HepG2 (cell line): ENCODE measurements at regions not wholly inside any gene's neighbourhood (a gene's known extent, or its start where the extent isn't known, plus 50 kb on each side); places are given as distances from the start of the nearest gene placed in this dataset.

Source experiments
- ATAC-seq: fragments of 200-7000 bp; cut with Tn5 transposase; 3 replicates; pipeline ENCODE4 v1.9.1; 2020; ENCODE audit warnings: mild to moderate bottlenecking, moderate library complexity
- BruUV-seq: library from RNA; stranded (reverse); fragments of 400-500 nt; replicated peaks from 2 replicates; lab custom pipeline; 2021; lab: Mats Ljungman, UMichigan
- CTCF ChIA-PET: fragments of 300-600 bp; formaldehyde crosslinking; extraction: SDS; loops from one replicate; lab custom pipeline; 2021; ENCODE audit warnings: low total read pairs, inconsistent platforms, low intra/inter-chr PET ratio; lab: Yijun Ruan, JAX
- POLR2A ChIA-PET: fragments of 350-600 bp; sonication (Branson Sonifier 250); formaldehyde crosslinking; loops from one replicate; lab custom pipeline; 2020; ENCODE audit warnings: antibody characterized with exemption, inconsistent platforms; lab: Yijun Ruan, JAX
- DNase-seq: peaks from one replicate; pipeline ENCODE4 v3.0.0-alpha.2; 2015; ENCODE audit warnings: low spot score
- FAIRE-seq: peaks from 3 replicates; lab custom pipeline; 2011; peaks lifted over from hg19 to GRCh38; lab: Jason Lieb, UNC
- H2AFZ ChIP-seq: one replicate; pipeline ENCODE4 v1.6.1; 2011; ENCODE audit warnings: low read length, inconsistent platforms
- H3K27ac ChIP-seq: fragments of 300-600 bp; 3 replicates; pipeline ENCODE4 v1.8.0; 2011; ENCODE audit warnings: mixed run types, mild to moderate bottlenecking, mixed read lengths, low read length, inconsistent platforms; ENCODE audit not compliant: insufficient read depth; ENCODE audit errors: extremely low read length
- H3K27me3 ChIP-seq, 2 experiments: fragments of 200-600 bp in 1 of 2; 2 replicates in 1 of 2; 3 replicates in 1 of 2; pipeline versions ENCODE4 v1.6.0 to v1.8.0; 2011; ENCODE audit warnings: low read length in 2 of 2, mild to moderate bottlenecking in 2 of 2, moderate library complexity in 2 of 2, inconsistent platforms in 1 of 2; ENCODE audit not compliant: insufficient read depth in 2 of 2, control insufficient read depth in 1 of 2
- H3K36me3 ChIP-seq, 2 experiments: fragments of 200-600 bp in 1 of 2; replicated peaks in 1 of 2; 2 replicates in 1 of 2; 3 replicates in 1 of 2; pipeline versions ENCODE4 v1.5.1 to v1.8.0; 2011; ENCODE audit warnings: low read length in 2 of 2, inconsistent platforms in 1 of 2; ENCODE audit not compliant: insufficient read depth in 2 of 2, control insufficient read depth in 1 of 2
- H3K4me1 ChIP-seq: 2 replicates; pipeline ENCODE4 v1.5.1; 2012; ENCODE audit warnings: low read length, inconsistent platforms; ENCODE audit not compliant: insufficient read depth
- H3K4me2 ChIP-seq: 2 replicates; pipeline ENCODE4 v1.6.0; 2011; ENCODE audit warnings: low read depth, low read length, inconsistent platforms
- H3K4me3 ChIP-seq, 3 experiments: fragments of 200-600 bp in 1 of 3; sonication (generic), shearing (Covaris generic) in 1 of 3; replicated peaks in 1 of 3; 2 replicates each; pipeline ENCODE4 v1.5.1; 2011 to 2016; ENCODE audit warnings: low read length in 3 of 3, inconsistent platforms in 2 of 3, low read depth in 2 of 3, mild to moderate bottlenecking in 2 of 3, control low read depth in 1 of 3, mixed read lengths in 1 of 3; ENCODE audit not compliant: insufficient read depth in 1 of 3
- H3K79me2 ChIP-seq: one replicate; pipeline ENCODE4 v1.6.1; 2011; ENCODE audit warnings: low read length, inconsistent platforms; ENCODE audit not compliant: insufficient read depth
- H3K9ac ChIP-seq: 2 replicates; pipeline ENCODE4 v1.6.0; 2011; ENCODE audit warnings: mild to moderate bottlenecking, low read depth, low read length, inconsistent platforms; ENCODE audit not compliant: insufficient read depth
- H3K9me3 ChIP-seq: 2 replicates; pipeline ENCODE4 v1.5.1; 2012; ENCODE audit warnings: mild to moderate bottlenecking, low read length
- H4K20me1 ChIP-seq: 2 replicates; pipeline ENCODE4 v1.6.0; 2011; ENCODE audit warnings: inconsistent platforms, mild to moderate bottlenecking, low read length, moderate library complexity; ENCODE audit not compliant: insufficient read depth
- ATM ChIP-seq: fragments of 450-650 bp; IDR thresholded peaks from 2 replicates; pipeline ENCODE4 v1.7.1; 2017; ENCODE audit warnings: mild to moderate bottlenecking, borderline replicate concordance
- BORCS8-MEF2B ChIP-seq: sonication (generic); formaldehyde crosslinking; IDR thresholded peaks from 2 replicates; pipeline ENCODE4 v1.8.0; 2022; ENCODE audit warnings: mild to moderate bottlenecking, missing genetic modification reagents
- MLXIP ChIP-seq: sonication (generic); formaldehyde crosslinking; IDR thresholded peaks from 2 replicates; pipeline ENCODE4 v1.9.0; 2021; ENCODE audit warnings: missing genetic modification reagents, borderline replicate concordance
- ZEB1 ChIP-seq: IDR thresholded peaks from 2 replicates; pipeline ENCODE4 v1.6.1; 2012; ENCODE audit warnings: mild to moderate bottlenecking, low read depth, inconsistent platforms; ENCODE audit not compliant: insufficient replicate concordance
- ZNF124 ChIP-seq: sonication (generic); formaldehyde crosslinking; IDR thresholded peaks from 2 replicates; pipeline ENCODE4 v1.4.0; 2020; ENCODE audit warnings: missing genetic modification reagents
- ZNF484 ChIP-seq: sonication (generic); formaldehyde crosslinking; IDR thresholded peaks from 2 replicates; pipeline ENCODE4 v1.5.1; 2020; ENCODE audit warnings: mild to moderate bottlenecking, low read depth, missing genetic modification reagents, borderline replicate concordance
- ZSCAN9 ChIP-seq: IDR thresholded peaks from 2 replicates; pipeline ENCODE4 v1.6.1; 2016; ENCODE audit warnings: borderline replicate concordance
- WGBS: methylation state at CpG from one replicate; pipeline ENCODE4 v1.1.6; 2017; ENCODE audit warnings: low lambda C conversion rate; 5-methylcytosine and 5-hydroxymethylcytosine counted together
- in situ Hi-C: cut with HindIII; loops from 2 replicates; pipeline ENCODE4 v1.10.0; 2017; ENCODE audit warnings: low pct_unique_long_range_greater_than_20kb; ENCODE audit not compliant: extremely low pct_ligation_motif_present
- intact Hi-C: fragments of 100-400 bp; cut with micrococcal nuclease; formaldehyde crosslinking; loops from one replicate; pipeline ENCODE4 v1.10.0; 2022; ENCODE audit not compliant: unreplicated experiment
- TF ChIP-seq, protein P1 (sequence below): sonication (generic); formaldehyde crosslinking; IDR thresholded peaks from 2 replicates; pipeline ENCODE4 v1.9.0; 2021; ENCODE audit warnings: missing genetic modification reagents, borderline replicate concordance
- TF ChIP-seq, protein P2 (sequence below): sonication (generic); formaldehyde crosslinking; IDR thresholded peaks from 2 replicates; pipeline ENCODE4 v1.5.0; 2020; ENCODE audit warnings: mild to moderate bottlenecking, missing genetic modification reagents, moderate library complexity
- TF ChIP-seq, protein P3 (sequence below): sonication (generic); formaldehyde crosslinking; IDR thresholded peaks from 2 replicates; pipeline ENCODE4 v1.8.0; 2022; ENCODE audit warnings: missing genetic modification reagents, mild to moderate bottlenecking, inconsistent platforms, borderline replicate concordance

DNA sequence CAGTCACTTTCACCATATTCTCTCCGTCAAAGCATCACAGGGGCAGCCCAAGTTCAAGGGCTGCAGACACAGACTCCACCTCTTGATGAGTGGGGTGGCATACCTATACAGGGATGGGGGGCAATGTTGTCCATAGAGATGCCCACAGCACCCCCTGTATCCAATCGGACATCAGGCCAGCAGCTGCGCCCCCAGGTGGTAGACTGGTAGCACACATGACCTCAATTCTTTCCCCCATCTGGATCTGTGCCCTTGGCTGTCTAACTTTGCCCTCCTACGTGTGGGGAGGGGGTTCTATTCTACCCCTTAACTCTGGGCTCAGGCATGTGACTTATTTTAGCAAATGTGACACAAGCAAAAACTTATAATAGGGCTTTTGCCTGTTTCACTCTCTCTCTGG lies 84.0 kb upstream of the SLC25A48 start:
- CTCF ChIA-PET = no interaction called here
- no peaks in the 10 kb centered on the region for H3K36me3 ChIP-seq
- no peaks in the 10 kb centered on the region for H3K27me3 ChIP-seq
- H3K9me3 ChIP-seq = peaks cover 5% of the 10 kb centered on the region
- FAIRE-seq (no peak), DNase-seq (no peak), ATAC-seq (peak; percentile 48)
- WGBS = 0% methylated on average over 3 of the region's 4 CpGs
- H3K79me2 ChIP-seq = no peaks in the 10 kb centered on the region
- H4K20me1 ChIP-seq = no peaks in the 10 kb centered on the region
- H3K9ac ChIP-seq = no peak overlapping the region
- in situ Hi-C loops = no loop called here
- intact Hi-C loops = no loop called here
- no peak overlapping the region for H3K27ac ChIP-seq
- H3K4me3 ChIP-seq = no peak overlapping the region
- POLR2A ChIA-PET = no interaction called here
- TF ChIP-seq ZNF124 (CRISPR knock-in tag) (no peak), ZNF484 (CRISPR knock-in tag) (no peak), BORCS8-MEF2B (no peak)
- TF ChIP-seq, protein P1, sequence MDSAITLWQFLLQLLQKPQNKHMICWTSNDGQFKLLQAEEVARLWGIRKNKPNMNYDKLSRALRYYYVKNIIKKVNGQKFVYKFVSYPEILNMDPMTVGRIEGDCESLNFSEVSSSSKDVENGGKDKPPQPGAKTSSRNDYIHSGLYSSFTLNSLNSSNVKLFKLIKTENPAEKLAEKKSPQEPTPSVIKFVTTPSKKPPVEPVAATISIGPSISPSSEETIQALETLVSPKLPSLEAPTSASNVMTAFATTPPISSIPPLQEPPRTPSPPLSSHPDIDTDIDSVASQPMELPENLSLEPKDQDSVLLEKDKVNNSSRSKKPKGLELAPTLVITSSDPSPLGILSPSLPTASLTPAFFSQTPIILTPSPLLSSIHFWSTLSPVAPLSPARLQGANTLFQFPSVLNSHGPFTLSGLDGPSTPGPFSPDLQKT (CRISPR knock-in tag) = no peak
- TF ChIP-seq, protein P2, sequence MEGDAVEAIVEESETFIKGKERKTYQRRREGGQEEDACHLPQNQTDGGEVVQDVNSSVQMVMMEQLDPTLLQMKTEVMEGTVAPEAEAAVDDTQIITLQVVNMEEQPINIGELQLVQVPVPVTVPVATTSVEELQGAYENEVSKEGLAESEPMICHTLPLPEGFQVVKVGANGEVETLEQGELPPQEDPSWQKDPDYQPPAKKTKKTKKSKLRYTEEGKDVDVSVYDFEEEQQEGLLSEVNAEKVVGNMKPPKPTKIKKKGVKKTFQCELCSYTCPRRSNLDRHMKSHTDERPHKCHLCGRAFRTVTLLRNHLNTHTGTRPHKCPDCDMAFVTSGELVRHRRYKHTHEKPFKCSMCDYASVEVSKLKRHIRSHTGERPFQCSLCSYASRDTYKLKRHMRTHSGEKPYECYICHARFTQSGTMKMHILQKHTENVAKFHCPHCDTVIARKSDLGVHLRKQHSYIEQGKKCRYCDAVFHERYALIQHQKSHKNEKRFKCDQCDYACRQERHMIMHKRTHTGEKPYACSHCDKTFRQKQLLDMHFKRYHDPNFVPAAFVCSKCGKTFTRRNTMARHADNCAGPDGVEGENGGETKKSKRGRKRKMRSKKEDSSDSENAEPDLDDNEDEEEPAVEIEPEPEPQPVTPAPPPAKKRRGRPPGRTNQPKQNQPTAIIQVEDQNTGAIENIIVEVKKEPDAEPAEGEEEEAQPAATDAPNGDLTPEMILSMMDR (CRISPR knock-in tag) = peak; percentile 42
- no peak overlapping the region for H3K4me2 ChIP-seq
- no peak overlapping the region for H2AFZ ChIP-seq
- no peaks in the 10 kb centered on the region for H3K4me1 ChIP-seq
- no TSS peak for BruUV-seq

- no peaks in the 10 kb centered on the region for H4K20me1 ChIP-seq
- DNase-seq (no peak), FAIRE-seq (no peak), ATAC-seq (no peak)
- intact Hi-C loops (no loop called here), in situ Hi-C loops (loop anchor here (25.0 kb wide), 1 partner anchor 286 kb away; the partner anchor contains the start of gene TIFAB)
- WGBS = 23% methylated on average over 2 of the region's 2 CpGs
- peaks cover 16% of the 10 kb centered on the region for H3K9me3 ChIP-seq
- no TSS peak for BruUV-seq
- no peak overlapping the region for H3K27ac ChIP-seq
- H3K79me2 ChIP-seq = no peaks in the 10 kb centered on the region
- H3K4me3 ChIP-seq = no peak overlapping the region
- H3K36me3 ChIP-seq = no peaks in the 10 kb centered on the region
- H3K4me2 ChIP-seq = no peak overlapping the region
- no peak overlapping the region for H2AFZ ChIP-seq
- ChIA-PET CTCF (no interaction called here), POLR2A (no interaction called here)
- no peak overlapping the region for H3K9ac ChIP-seq
- H3K4me1 ChIP-seq = no peaks in the 10 kb centered on the region
- H3K27me3 ChIP-seq = no peaks in the 10 kb centered on the region
- TF ChIP-seq, protein P3, sequence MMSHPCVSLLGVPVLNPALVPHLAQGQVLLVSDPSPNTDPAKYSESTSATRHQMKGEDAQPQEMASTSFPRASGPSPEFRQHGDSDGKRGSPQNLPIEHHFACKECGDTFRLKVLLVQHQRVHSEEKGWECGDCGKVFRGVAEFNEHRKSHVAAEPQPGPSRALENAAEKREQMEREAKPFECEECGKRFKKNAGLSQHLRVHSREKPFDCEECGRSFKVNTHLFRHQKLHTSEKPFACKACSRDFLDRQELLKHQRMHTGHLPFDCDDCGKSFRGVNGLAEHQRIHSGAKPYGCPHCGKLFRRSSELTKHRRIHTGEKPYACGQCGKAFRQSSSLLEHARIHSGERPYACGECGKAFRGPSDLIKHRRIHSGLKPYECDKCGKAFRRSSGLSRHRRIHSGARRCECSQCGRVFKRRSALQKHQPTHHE (CRISPR knock-in tag) = no peak
- TF ChIP-seq ATM (no peak), MLXIP (CRISPR knock-in tag) (no peak), ZSCAN9 (CRISPR knock-in tag) (no peak), ZEB1 (no peak)
Measured at GRCh38 chr5:135747824-135748223, 86.6 kb upstream of the SLC25A48 start.
